Ascending aorta (tissue), 2 donors: ENCODE measurements at regions not wholly inside any gene's neighbourhood (a gene's known extent, or its start where the extent isn't known, plus 50 kb on each side); places are given as distances from the start of the nearest gene placed in this dataset.

Experiments used
- DNase-seq, 2 donors: peaks; one replicate each; pipeline ENCODE4 v3.0.0-alpha.2; 2019; ENCODE audit warnings: low spot score in 2 of 2
- H3K27ac ChIP-seq, 2 donors: fragments of 200-600 bp; sonication (generic); one replicate each; pipeline ENCODE4 v1.5.1; 2016 to 2017; ENCODE audit warnings: mild to moderate bottlenecking in 1 of 2
- H3K27me3 ChIP-seq: fragments of 200-600 bp; sonication (generic); one replicate; pipeline ENCODE4 v1.5.1; 2017
- H3K36me3 ChIP-seq, 2 donors: fragments of 200-600 bp; sonication (generic); one replicate each; pipeline ENCODE4 v1.5.1; 2016
- H3K4me1 ChIP-seq, 2 donors: fragments of 200-600 bp; sonication (generic); one replicate each; pipeline ENCODE4 v1.5.1; 2016 to 2017; ENCODE audit warnings: mild to moderate bottlenecking in 1 of 2
- H3K4me3 ChIP-seq, 2 donors: fragments of 200-600 bp; sonication (generic); one replicate each; pipeline ENCODE4 v1.5.1; 2016 to 2017; ENCODE audit warnings: mild to moderate bottlenecking in 1 of 2
- H3K9me3 ChIP-seq, 2 donors: fragments of 200-600 bp; sonication (generic); one replicate each; pipeline ENCODE4 v1.5.1; 2016
- intact Hi-C: fragments of 100-400 bp; cut with DNase I; formaldehyde crosslinking; loops from one replicate; pipeline ENCODE4 v1.15.1; 2023
- TF ChIP-seq, protein P1 (sequence below), 3 experiments: fragments of 200-600 bp in 2 of 3; fragments of 450-650 bp in 1 of 3; sonication (generic) in 2 of 3; IDR thresholded peaks; one replicate each; pipeline ENCODE4 v1.5.1; 2016 to 2019; ENCODE audit warnings: antibody characterized with exemption in 3 of 3, mild to moderate bottlenecking in 1 of 3, moderate library complexity in 1 of 3

DNA sequence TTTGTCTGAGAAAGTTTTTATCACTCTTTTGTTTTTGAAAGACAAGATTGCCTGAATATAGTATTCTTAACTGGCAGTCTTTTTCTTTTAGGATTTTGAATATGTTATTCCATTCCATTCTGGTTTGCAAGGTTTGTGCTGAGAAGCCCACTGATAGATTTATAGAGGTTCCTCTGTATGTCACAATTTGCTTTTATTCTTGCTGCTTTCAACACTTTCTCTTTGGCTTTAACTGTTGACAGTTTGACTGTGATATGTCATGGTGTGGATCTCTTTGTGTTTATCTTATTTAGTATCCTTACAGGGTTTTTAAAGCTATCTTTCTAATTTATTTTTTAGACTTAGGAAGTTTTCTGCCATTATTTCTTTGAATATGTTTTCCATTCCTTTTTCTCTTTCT lies 331.2 kb upstream of the ATP11B start:
- intact Hi-C loops: no loop called here
- Histone ChIP-seq H3K27me3 (no peaks in the 10 kb centered on the region), H3K4me3 (no peak overlapping the region), H3K36me3 (no peaks in the 10 kb centered on the region), H3K4me1 (no peaks in the 10 kb centered on the region), H3K9me3 (no peaks in the 10 kb centered on the region), H3K27ac (no peak overlapping the region)
- TF ChIP-seq, protein P1, sequence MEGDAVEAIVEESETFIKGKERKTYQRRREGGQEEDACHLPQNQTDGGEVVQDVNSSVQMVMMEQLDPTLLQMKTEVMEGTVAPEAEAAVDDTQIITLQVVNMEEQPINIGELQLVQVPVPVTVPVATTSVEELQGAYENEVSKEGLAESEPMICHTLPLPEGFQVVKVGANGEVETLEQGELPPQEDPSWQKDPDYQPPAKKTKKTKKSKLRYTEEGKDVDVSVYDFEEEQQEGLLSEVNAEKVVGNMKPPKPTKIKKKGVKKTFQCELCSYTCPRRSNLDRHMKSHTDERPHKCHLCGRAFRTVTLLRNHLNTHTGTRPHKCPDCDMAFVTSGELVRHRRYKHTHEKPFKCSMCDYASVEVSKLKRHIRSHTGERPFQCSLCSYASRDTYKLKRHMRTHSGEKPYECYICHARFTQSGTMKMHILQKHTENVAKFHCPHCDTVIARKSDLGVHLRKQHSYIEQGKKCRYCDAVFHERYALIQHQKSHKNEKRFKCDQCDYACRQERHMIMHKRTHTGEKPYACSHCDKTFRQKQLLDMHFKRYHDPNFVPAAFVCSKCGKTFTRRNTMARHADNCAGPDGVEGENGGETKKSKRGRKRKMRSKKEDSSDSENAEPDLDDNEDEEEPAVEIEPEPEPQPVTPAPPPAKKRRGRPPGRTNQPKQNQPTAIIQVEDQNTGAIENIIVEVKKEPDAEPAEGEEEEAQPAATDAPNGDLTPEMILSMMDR (IDR thresholded peaks at IDR 0.05): no peak
- DNase-seq: no peak

DNA sequence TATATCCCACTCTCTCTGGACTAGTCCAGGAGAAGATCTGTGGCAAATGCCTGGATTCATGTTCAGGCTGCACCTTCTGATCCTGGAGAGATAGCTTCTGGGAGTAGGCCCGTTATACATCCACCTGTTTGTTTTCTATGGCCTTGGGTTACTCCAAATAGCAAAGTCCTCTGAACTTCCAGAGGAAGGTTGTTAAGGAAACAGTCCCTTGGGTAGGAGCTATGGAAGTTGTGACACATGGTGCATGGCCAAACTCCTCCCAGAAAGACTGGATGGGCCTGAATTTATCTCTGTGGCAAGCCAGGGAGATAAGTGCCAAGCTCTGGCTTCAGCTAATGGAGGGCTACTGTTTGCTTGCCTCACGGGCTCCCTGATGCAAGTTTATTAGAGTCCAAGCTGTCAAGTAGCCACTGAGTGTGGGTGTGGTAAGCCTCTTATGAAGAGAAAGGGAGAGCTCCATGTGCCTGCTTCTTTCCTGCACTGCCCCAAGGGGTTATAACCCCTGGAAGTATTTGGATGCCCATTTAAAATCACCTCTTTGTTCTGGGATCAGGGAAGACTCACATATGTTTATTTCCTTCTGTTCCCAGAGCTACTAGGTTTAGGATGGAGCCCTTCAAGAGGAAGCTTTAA lies 328.7 kb upstream of the ATP11B start:
- Histone ChIP-seq H3K9me3 (no peaks in the 10 kb centered on the region), H3K4me3 (no peak overlapping the region), H3K36me3 (no peaks in the 10 kb centered on the region), H3K27me3 (no peaks in the 10 kb centered on the region), H3K4me1 (no peaks in the 10 kb centered on the region), H3K27ac (no peak overlapping the region)
- TF ChIP-seq, protein P1 (IDR thresholded peaks at IDR 0.05): no peak
- intact Hi-C loops: no loop called here
- no peak for DNase-seq

GRCh38 chr3:182465301-182466185 lies 327.8 kb upstream of the ATP11B start:
- DNase-seq: no peak
- Histone ChIP-seq H3K4me1 (no peaks in the 10 kb centered on the region), H3K9me3 (no peaks in the 10 kb centered on the region), H3K36me3 (no peaks in the 10 kb centered on the region), H3K27me3 (no peaks in the 10 kb centered on the region), H3K27ac (no peak overlapping the region), H3K4me3 (no peak overlapping the region)
- intact Hi-C loops: no loop called here
- TF ChIP-seq, protein P1 (IDR thresholded peaks at IDR 0.05): no peak

- no peak for DNase-seq
- H3K27ac ChIP-seq: no peak overlapping the region
- no peaks in the 10 kb centered on the region for H3K36me3 ChIP-seq
- TF ChIP-seq, protein P1 (IDR thresholded peaks at IDR 0.05): no peak
- no peaks in the 10 kb centered on the region for H3K27me3 ChIP-seq
- H3K9me3 ChIP-seq: no peaks in the 10 kb centered on the region
- H3K4me1 ChIP-seq: no peaks in the 10 kb centered on the region
- intact Hi-C loops: no loop called here
- no peak overlapping the region for H3K4me3 ChIP-seq
These were observed 324.2 kb upstream of the ATP11B start for GRCh38 chr3:182469086-182469485.

- Histone ChIP-seq H3K27ac (no peak overlapping the region), H3K36me3 (no peaks in the 10 kb centered on the region), H3K4me3 (no peak overlapping the region), H3K4me1 (no peaks in the 10 kb centered on the region), H3K9me3 (no peaks in the 10 kb centered on the region), H3K27me3 (no peaks in the 10 kb centered on the region)
- DNase-seq: no peak
- TF ChIP-seq, protein P1 (IDR thresholded peaks at IDR 0.05): no peak
- intact Hi-C loops: no loop called here
These were observed 323.1 kb upstream of the ATP11B start for GRCh38 chr3:182470187-182470586.
